IPS DF 6.9 (cell line): ENCODE measurements at regions not wholly inside any gene's neighbourhood (a gene's known extent, or its start where the extent isn't known, plus 50 kb on each side); places are given as distances from the start of the nearest gene placed in this dataset.
"Not testable (repeated sequence)": the region's sequence is repeated elsewhere in the genome, so short reads cannot be mapped to it uniquely, and the experiment has no call there.

Experiments used
- DNase-seq: peaks from one replicate; pipeline ENCODE4 v3.0.0-alpha.2; 2013; ENCODE audit warnings: low read depth, low spot score
- H3K27ac ChIP-seq: one replicate; pipeline ENCODE4 v1.5.1; 2013; ENCODE audit warnings: low read length, control low read depth
- H3K27me3 ChIP-seq: 2 replicates; pipeline ENCODE4 v1.6.1; 2013; ENCODE audit warnings: mild to moderate bottlenecking, low read length; ENCODE audit not compliant: control insufficient read depth, insufficient read depth
- H3K36me3 ChIP-seq: 2 replicates; pipeline ENCODE4 v1.6.1; 2013; ENCODE audit warnings: low read length; ENCODE audit not compliant: control insufficient read depth, insufficient read depth
- H3K4me1 ChIP-seq: 2 replicates; pipeline ENCODE4 v1.6.1; 2013; ENCODE audit warnings: low read length; ENCODE audit not compliant: control insufficient read depth, insufficient read depth
- H3K4me3 ChIP-seq: 2 replicates; pipeline ENCODE4 v1.5.1; 2013; ENCODE audit warnings: mild to moderate bottlenecking, low read length
- H3K9me3 ChIP-seq: 2 replicates; pipeline ENCODE4 v1.6.1; 2013; ENCODE audit warnings: low read length, inconsistent platforms; ENCODE audit not compliant: control insufficient read depth, insufficient read depth
- WGBS: extraction: QIAGEN DNeasy Blood & Tissue Kit; methylation state at CpG from one replicate; pipeline ENCODE4 v1.1.7; 2013; ENCODE audit warnings: mixed read lengths, missing lambda C conversion rate; ENCODE audit not compliant: insufficient read length, insufficient coverage; 5-methylcytosine and 5-hydroxymethylcytosine counted together

DNA sequence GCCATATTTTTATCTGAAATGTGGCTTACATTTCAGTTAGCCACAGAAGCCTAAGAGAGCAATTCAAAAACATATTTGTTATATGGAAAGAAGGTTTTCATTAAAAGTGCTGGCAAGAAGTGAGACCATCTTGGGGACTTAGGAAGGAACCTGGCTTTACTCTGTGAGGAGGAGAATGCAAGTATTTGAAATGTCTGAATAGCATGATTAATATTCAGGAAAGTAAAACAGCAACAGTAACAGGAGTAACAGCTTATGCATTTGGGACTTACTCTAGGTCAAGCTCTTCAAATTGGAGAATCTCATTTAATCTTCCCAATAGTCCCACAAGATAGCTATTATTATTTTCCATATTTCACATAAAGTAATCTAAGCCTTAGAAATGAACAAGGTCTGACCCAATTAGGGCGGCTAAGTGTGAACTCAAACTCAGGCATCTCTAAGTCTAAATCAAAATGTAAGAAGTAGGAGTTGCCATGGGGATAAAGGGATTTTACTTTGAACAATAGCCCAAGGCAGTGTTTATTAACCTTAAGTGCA, 816.5 kb downstream of the BCKDHB start:
- no peak overlapping the region for H3K4me3 ChIP-seq
- no CpG with 5 or more reads among the region's 1 CpG for WGBS

GRCh38 chr6:80921861-80922460, 815.5 kb downstream of the BCKDHB start:
- Histone ChIP-seq H3K4me3 (no peak overlapping the region), H3K27me3 (no peaks in the 10 kb centered on the region), H3K27ac (no peak overlapping the region), H3K36me3 (no peaks in the 10 kb centered on the region), H3K4me1 (no peaks in the 10 kb centered on the region), H3K9me3 (no peaks in the 10 kb centered on the region)
- DNase-seq: no peak
- WGBS: no CpG with 5 or more reads among the region's 2 CpGs

More for the DNA sequence above, 816.5 kb downstream of the BCKDHB start:
- H3K36me3 ChIP-seq: no peaks in the 10 kb centered on the region
- no peaks in the 10 kb centered on the region for H3K4me1 ChIP-seq
- DNase-seq: no peak
- H3K27ac ChIP-seq: no peak overlapping the region
- no peaks in the 10 kb centered on the region for H3K27me3 ChIP-seq
- H3K9me3 ChIP-seq: no peaks in the 10 kb centered on the region

DNA sequence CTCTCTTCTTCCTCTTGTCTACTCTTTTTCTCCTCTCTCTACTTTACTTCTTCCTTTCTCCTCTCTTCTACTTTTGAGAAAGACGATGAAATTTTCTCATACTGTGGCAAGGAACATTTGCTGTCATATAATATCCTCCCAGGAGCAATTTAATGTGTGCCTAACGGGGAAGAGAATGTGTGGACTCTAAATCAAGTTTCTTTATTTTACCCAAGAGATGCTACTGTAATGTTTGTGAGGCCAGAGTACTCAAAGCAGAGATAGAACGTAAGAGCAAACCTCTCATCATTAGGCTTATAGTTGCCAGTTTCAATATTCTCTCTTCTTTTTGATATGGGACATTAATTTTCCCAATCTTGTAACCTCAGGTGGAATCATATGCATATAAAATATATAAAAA, 801.4 kb downstream of the BCKDHB start:
- no CpG with 5 or more reads among the region's 3 CpGs for WGBS
- no peak for DNase-seq
- no peak overlapping the region for H3K4me3 ChIP-seq
- no peaks in the 10 kb centered on the region for H3K27me3 ChIP-seq
- H3K36me3 ChIP-seq: no peaks in the 10 kb centered on the region
- no peaks in the 10 kb centered on the region for H3K4me1 ChIP-seq
- H3K9me3 ChIP-seq: no peaks in the 10 kb centered on the region
- H3K27ac ChIP-seq: no peak overlapping the region

GRCh38 chr6:80903711-80904110, 797.2 kb downstream of the BCKDHB start:
- H3K36me3 ChIP-seq: no peaks in the 10 kb centered on the region

DNA sequence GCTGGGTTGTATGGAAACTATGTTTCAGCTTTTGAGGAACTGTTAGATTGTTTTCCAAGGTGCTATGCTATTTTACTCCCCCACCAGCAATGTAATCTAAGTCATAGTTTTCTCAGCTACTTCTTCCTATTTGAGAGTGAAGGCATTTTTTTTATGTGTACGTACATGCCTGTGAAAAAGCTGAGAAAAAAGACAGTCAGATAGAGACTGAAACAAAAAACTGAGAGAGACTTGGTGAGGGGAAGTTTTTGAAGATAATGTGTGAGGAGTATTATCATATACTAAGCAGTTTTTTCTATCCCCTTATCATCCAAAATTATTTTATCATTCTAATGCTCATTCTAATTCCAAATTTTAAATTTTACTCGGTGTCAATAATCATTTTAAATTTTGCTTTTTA, 780.0 kb downstream of the BCKDHB start:
- WGBS: 100% methylated on average over 1 of the region's 2 CpGs
- H3K36me3 ChIP-seq: no peaks in the 10 kb centered on the region
- no peaks in the 10 kb centered on the region for H3K4me1 ChIP-seq
- no peak overlapping the region for H3K4me3 ChIP-seq
- no peak for DNase-seq
- no peaks in the 10 kb centered on the region for H3K27me3 ChIP-seq
- H3K9me3 ChIP-seq: no peaks in the 10 kb centered on the region
- no peak overlapping the region for H3K27ac ChIP-seq

More at GRCh38 chr6:80903711-80904110, 797.2 kb downstream of the BCKDHB start:
- no peaks in the 10 kb centered on the region for H3K27me3 ChIP-seq
- H3K4me3 ChIP-seq: no peak overlapping the region
- H3K27ac ChIP-seq: no peak overlapping the region
- no peaks in the 10 kb centered on the region for H3K9me3 ChIP-seq
- DNase-seq: no peak
- no peaks in the 10 kb centered on the region for H3K4me1 ChIP-seq

DNA sequence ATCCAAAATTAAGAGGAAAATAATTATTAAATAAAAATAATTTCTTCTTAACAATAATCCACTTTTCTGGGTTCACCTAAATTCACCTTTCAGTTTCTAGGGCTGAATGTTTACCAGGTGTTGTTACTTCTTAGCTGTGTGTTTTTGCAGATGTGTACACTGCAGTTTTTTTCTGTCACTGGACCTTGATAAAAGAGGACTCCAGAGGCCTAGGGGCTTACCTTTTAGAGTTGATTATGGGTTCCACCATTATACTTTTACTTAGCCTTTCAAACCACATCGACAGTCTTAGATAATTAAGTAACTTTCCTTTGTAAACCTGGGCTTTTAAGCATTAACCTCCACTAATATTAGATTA, 766.5 kb downstream of the BCKDHB start:
- H3K27ac ChIP-seq: no peak overlapping the region
- H3K9me3 ChIP-seq: no peaks in the 10 kb centered on the region
- H3K36me3 ChIP-seq: no peaks in the 10 kb centered on the region
- no peaks in the 10 kb centered on the region for H3K4me1 ChIP-seq
- no peak overlapping the region for H3K4me3 ChIP-seq
- no peaks in the 10 kb centered on the region for H3K27me3 ChIP-seq
- WGBS: no CpG with 5 or more reads among the region's 1 CpG
- no peak for DNase-seq

- DNase-seq: no peak
- Histone ChIP-seq H3K27ac (no peak overlapping the region), H3K36me3 (no peaks in the 10 kb centered on the region), H3K27me3 (no peaks in the 10 kb centered on the region), H3K9me3 (no peaks in the 10 kb centered on the region), H3K4me1 (no peaks in the 10 kb centered on the region), H3K4me3 (no peak overlapping the region)
- WGBS: no CpG with 5 or more reads among the region's 3 CpGs
These were observed 765.9 kb downstream of the BCKDHB start for GRCh38 chr6:80872199-80872950.

GRCh38 chr6:80862756-80863155, 756.3 kb downstream of the BCKDHB start:
- no CpG with 5 or more reads among the region's 4 CpGs for WGBS
- Histone ChIP-seq H3K27me3 (no peaks in the 10 kb centered on the region), H3K9me3 (no peaks in the 10 kb centered on the region), H3K4me1 (no peaks in the 10 kb centered on the region), H3K27ac (no peak overlapping the region), H3K36me3 (no peaks in the 10 kb centered on the region), H3K4me3 (no peak overlapping the region)
- no peak for DNase-seq

DNA sequence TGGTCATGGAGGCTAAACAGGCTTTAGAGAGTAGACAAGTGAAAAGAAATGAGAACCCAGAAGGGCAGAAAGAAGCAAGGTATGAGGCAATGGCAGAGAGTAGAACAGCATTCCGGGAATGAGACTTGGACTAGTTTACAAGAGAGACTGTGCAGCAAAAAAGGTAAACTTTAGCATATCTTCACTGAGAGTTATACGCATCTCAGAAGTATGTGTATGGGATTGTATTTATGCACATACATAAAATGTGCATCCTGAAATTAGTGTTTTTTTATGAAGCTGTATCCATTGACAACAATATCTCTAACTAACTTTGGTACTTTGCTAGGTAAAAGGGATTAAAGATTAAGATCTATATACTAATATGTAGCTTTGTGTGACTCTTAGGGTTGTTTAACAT, 753.6 kb downstream of the BCKDHB start:
- Histone ChIP-seq H3K9me3 (no peaks in the 10 kb centered on the region), H3K27me3 (no peaks in the 10 kb centered on the region), H3K27ac (no peak overlapping the region), H3K4me1 (no peaks in the 10 kb centered on the region), H3K4me3 (no peak overlapping the region), H3K36me3 (no peaks in the 10 kb centered on the region)
- WGBS: no CpG with 5 or more reads among the region's 2 CpGs
- no peak for DNase-seq

DNA sequence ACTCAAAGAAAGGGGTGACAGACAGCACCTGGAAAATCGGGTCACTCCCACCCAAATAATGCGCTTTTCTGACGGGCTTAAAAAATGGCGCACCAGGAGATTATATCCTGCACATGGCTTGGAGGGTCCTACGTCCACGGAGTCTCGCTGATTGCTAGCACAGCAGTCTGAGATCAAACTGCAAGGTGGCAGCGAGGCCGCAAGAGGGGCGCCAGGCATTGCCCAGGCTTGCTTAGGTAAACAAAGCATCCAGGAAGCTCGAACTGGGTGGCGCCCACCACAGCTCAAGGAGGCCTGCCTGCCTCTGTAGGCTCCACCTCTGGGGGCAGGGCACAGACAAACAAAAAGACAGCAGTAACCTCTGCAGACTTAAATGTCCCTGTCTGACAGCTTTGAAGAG, 741.5 kb downstream of the BCKDHB start:
- not testable (repeated sequence) for DNase-seq

GRCh38 chr6:80832337-80832736, 725.9 kb downstream of the BCKDHB start:
- Histone ChIP-seq H3K36me3 (no peaks in the 10 kb centered on the region), H3K27me3 (no peaks in the 10 kb centered on the region), H3K9me3 (no peaks in the 10 kb centered on the region), H3K4me1 (no peaks in the 10 kb centered on the region), H3K4me3 (no peak overlapping the region), H3K27ac (no peak overlapping the region)
- no peak for DNase-seq
- 100% methylated on average over 2 of the region's 3 CpGs for WGBS

More for the DNA sequence above, 741.5 kb downstream of the BCKDHB start:
- not testable (repeated sequence) for H3K27ac ChIP-seq, H3K27me3 ChIP-seq, H3K36me3 ChIP-seq, H3K4me3 ChIP-seq, H3K4me1 ChIP-seq, H3K9me3 ChIP-seq
- WGBS: no CpG with 5 or more reads among the region's 12 CpGs
